ACHN (cell line): ENCODE measurements at regions not wholly inside any gene's neighbourhood (a gene's known extent, or its start where the extent isn't known, plus 50 kb on each side); places are given as distances from the start of the nearest gene placed in this dataset.
A peak's percentile ranks its signal among the peaks of the same experiment; 100 is the strongest.
"Not testable (repeated sequence)": the region's sequence is repeated elsewhere in the genome, so short reads cannot be mapped to it uniquely, and the experiment has no call there.

Experiments
- DNase-seq: peaks from one replicate; pipeline ENCODE4 v3.0.0-alpha.2; 2015
- in situ Hi-C: cut with HindIII; loops from 2 replicates; pipeline ENCODE4 v1.10.0; 2017; ENCODE audit warnings: low sequenced_read_pairs, low pct_ligation_motif_present, low pct_unique_long_range_greater_than_20kb

DNA sequence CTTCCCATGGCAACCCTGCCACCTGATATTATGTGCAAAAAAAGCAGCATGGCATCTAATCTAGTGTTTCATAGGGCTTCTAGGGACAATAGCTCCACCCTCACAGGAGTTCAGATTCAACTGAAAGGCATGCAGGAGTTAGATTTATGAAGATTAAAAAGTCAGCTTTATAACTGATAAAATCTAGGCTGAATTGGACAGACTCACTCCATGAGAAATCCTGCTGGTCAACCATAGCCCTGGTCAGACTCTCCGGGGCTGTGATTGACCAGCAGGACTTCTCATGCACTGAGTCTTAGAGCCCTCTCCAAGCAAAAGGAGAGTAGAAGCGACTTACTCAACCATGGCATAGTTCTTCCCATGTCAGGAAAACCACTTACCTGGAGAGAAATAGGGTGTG lies 345.4 kb downstream of the NEBL start:
- DNase-seq, result no peak
- in situ Hi-C loops, result no loop called here

DNA sequence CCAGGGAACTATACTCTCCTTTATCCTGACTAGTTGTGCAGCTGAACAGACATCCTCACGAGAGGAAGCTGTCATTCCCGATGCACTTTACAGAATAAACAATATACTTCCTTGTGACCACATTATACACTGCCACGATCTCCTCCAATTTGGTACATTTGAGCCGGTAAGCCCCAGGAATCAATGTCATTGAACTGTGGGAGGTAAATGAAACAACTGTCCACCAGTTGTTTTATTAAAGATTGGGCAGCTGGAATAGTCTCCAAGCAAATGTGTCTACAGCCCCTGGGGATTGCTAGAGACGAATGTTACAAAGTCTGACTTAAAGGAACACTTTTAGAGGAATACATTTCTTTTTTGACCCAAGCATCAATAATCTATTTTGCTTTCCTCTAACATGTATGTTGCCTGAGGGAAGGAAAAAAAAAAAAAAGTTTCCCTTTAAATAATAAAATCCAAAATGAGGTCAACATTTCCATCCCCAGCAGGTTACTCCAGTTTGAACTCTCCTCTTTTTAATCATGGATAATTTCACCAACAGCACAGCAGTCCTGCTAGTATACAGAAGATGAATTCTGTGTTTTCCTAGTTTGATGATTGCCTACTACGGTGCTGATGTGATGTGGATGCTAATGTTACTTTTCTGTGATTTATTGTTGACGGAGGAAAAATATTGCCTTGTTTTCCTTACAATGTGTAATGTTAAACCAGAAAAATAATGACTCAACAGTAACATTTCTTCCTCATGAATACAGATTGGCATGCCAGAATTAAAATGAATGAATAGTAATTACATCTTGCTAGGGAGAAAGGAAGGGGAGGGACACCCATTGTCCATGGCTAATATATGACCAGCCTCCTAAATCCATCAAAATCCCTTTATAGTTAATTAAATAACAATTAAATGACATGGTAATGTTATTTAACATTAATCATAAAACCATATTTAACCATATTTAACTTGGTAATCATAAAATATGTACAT lies 360.9 kb downstream of the NEBL start:
- in situ Hi-C loops, result no loop called here
- no peak for DNase-seq

DNA sequence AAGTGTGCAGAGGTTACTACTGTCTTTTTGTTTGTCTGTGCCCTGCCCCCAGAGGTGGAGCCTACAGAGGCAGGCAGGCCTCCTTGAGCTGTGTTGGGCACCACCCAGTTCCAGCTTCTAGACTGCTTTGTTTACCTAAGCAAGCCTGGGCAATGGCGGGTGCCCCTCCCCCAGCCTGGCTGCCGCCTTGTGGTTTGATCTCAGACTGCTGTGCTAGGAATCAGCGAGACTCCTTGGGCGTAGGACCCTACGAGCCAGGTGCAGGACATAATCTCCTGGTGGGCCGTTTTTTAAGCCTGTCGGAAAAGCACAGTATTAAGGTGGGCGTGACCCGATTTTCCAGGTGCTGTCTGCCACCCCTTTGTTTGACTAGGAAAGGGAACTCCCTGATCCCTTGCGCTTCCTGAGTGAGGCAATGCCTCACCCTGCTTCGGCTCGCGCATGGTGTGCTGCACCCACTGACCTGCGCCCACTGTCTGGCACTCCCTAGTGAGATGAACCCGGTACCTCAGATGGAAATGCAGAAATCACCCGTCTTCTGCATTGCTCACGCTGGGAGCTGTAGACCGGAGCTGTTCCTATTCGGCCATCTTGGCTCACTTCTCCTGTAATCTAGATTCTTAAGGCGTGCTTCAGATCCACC lies 365.7 kb downstream of the NEBL start:
- in situ Hi-C loops, DNase-seq: not testable (repeated sequence)

DNA sequence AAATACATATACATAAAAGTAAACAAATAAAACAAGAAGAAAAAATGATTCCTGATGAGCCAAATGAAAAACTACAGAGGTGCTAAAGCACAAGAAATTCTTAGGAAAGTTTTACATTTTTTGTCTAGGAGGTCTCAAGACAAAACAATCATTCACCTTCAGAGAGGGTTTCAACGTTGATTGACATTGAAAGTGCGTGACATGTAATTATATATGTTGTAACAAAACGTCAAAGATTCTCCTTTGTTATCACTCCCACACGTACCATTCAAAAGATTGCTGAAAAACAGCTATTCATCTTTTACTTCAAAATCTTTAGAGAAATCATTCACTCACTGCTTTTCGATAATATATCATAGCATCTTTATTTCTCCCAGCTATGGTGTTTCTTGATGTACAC lies 375.9 kb downstream of the NEBL start:
- no peak for DNase-seq
- in situ Hi-C loops, result no loop called here

DNA sequence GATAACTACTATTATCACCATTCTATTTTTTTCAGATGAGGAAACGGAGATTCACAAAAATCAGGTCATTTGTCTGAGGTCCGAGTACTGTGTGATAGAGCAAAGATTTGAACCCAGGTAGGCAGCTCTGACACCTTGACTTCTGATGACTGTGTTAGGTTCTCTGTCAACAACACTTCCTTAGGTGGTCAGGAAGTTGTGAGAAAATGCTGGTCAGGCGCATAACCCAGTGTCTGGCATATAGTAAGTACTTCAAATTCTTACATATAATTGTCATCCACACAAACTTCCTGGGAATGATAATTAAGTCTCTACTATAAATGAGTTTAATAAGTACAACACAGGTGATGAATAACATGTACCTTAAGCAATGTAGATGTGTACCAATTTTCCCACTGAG lies 381.5 kb downstream of the NEBL start:
- DNase-seq, result no peak
- in situ Hi-C loops, result no loop called here

DNA sequence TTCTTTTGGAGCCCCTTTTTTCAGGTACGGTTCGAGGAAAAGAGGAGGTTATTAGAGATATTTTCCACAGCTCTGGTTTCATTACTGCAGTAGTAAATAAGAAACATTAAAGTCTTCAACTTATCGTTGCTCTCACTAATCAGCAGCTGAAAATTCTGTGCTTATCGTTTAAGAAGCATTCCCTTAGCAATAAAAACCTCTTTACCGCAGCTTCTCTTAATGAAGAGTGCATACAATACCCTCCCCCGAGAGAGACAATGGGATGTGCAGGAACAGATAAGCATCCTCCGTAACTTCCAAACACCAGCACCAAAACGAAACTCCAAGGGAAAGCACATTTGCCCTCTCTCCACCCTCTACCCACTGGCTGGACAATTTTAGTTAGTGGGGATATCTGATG lies 384.5 kb downstream of the NEBL start:
- in situ Hi-C loops, result no loop called here
- DNase-seq, result no peak

DNA sequence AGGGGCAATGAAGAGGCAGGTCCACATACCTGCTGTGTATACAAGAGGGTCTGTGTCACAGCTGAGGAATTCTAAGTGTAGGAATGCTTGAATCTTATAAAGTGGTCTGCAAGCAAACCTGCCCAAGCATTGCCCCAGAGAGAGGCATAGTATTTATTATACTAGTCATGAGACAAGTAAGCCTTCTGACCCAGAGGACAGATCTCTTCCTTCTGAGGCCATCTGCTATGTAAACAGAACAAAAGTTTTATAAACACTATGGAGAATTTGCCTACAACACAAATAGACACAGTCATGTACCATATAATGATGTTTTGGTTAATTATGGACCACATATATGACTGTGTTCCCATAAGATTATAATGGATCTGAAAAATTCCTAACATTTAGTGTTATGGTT lies 388.2 kb downstream of the NEBL start:
- in situ Hi-C loops, result no loop called here
- DNase-seq, result no peak

DNA sequence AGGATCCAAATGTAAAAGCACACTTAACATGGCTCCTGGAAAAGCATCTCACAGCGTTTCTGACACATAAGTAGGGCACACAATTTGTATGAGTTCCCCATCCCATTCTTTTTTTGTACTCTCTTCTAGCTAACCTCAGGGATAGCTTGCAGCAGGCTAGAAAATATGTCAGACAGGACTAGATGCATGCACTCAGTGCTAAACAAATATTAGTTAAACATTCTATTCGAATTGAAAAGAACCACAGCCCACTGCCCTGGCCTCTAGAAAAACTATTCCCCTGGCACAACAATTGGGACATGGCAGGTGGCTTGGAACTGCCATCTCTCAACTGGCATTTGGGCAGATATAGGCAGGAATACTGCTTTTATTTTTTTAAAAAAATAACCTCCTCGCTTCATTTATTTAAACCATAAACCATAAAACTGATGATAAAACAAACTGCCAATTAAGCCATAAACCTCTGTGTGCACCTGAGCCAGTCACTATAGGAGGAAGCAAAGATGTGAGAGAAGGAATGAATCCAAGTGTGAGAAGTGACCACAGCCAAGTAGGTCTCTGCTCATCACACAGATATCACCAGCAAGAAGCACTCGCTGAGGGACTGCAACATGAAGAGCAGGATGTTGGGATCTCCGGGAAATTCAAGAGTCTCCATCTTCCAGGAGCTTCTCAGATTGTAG lies 394.1 kb downstream of the NEBL start:
- DNase-seq, result no peak
- in situ Hi-C loops, result no loop called here

DNA sequence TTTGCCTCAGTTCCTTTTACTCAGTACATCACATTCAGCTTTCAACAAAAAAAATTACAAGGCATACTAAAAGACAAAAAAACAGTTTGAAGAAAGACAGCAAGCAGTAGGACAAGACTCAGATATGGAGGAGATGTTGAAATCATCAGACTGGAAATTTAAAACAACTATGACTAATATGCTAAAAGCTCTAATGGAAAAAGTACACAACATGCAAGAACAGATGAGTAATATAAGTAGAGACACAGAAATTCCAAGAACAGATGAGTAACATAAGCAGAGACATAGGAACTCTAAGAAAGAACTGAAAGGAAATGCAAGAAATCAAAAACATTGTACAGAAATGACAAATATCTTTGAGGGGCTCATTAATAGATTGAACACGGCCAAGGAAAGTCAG lies 402.6 kb downstream of the NEBL start:
- no peak for DNase-seq
- in situ Hi-C loops, result no loop called here

DNA sequence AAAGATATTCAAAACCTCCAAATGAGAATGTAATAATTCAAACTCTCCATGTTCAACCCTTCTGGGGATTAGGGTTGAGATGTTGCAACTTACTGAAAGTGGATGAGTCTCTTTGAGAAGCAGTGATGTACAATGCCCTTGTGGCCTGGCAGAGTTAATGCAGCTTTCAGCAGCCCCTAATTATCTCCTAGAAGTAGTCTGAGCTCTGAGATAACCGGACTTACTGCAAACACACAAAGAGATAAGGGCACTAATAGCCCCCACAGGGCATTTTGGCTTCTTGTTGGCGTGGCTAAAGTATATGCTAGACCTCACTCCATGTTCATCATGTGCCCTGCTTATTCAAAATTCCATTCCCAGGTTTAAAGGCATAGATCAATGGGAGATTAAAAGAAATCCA lies 404.7 kb downstream of the NEBL start:
- no peak for DNase-seq
- in situ Hi-C loops, result no loop called here

DNA sequence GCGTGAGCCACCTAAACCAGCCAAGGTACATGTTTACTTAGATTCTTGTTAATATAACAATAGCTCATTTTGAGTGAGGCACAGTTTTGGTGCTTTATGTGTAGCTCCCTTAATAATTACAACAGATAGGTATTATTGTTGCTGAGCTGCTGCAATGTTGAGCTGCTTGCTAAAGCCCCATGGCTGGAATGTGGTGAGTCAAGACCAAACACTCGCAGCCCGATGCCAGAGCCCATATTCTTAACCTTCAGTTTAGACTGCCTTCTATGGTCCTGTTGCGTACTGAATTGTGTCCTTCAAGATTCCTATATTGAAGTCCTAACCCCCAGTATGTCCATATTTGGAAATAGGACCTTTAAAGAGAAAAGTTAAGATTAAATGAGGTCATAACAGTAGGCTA lies 407.1 kb downstream of the NEBL start:
- no peak for DNase-seq
- in situ Hi-C loops, result no loop called here

DNA sequence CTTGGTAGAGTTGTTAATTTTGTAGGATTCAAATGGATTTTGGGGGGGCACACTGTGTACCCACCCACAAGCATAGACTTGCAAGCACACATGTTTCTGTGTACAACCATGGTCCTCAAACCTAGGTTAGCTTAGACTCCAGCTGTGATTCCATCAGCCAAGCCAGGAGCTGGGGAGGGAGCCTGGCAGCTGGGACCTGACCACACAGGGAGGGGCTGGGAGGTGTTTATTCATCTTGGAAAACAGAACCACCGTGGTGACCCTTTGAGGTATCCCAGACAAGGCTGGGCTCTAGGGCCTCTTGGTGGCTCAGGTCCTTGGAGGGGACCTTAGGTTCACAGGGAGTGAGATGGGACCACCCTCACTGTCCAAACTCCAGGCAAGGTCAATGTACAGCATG lies 410.3 kb downstream of the NEBL start:
- no peak for DNase-seq
- in situ Hi-C loops, result no loop called here

DNA sequence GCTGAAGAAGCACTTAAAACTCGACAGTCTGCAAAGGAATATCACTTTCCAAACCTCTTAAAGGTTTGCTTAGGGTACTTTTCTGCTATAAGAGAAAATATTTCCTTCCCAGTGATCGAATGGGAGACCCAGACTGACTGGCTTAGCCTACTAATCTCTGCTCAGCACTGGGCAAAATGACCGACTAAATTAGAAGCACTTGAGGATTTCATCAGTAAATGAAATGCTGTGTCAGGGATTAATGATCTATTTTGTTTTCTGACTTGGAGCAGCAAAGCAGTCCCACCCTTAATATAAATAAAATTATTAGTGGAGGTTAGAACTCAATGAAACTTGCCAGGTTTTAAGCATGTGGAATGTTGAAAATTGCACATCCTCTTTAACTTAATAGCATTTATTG lies 411.6 kb downstream of the NEBL start:
- no peak for DNase-seq
- in situ Hi-C loops, result no loop called here

DNA sequence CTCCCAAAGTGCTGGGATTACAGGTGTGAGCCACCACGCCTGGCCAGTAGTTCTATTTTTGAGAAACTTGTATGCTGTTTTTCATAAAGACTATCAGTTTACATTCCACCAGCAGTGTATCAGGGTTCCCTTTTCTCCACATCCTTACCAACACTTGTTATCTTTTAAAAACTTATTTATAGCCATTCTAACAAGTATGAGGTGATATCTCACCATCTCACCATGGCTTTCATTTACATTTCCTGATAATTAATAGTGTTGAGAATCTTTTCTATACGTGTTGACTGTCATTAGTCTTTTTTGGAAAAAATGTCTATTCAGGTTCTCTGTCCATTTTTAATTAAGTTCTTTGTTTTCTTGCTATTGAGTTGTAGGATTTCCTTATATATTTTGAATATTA lies 416.1 kb downstream of the NEBL start:
- in situ Hi-C loops, result no loop called here
- no peak for DNase-seq

DNA sequence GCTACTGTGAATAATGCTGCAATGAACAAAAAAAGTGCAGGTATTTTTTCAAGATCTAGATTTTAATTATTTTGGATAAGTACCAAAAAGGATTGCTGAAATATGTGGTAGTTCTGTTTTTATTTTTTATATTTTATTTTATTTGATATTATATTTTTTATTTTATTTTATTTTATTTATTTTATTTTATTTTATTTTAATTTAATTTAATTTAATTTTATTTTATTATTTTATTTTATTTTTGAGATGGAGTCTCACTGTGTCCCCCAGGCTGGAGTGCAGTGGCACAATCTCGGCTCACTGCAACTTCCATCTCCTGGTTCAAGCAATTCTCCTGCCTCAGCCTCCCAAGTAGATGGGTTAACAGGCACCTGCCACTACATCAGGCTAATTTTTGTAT lies 416.5 kb downstream of the NEBL start:
- DNase-seq, in situ Hi-C loops: not testable (repeated sequence)

DNA sequence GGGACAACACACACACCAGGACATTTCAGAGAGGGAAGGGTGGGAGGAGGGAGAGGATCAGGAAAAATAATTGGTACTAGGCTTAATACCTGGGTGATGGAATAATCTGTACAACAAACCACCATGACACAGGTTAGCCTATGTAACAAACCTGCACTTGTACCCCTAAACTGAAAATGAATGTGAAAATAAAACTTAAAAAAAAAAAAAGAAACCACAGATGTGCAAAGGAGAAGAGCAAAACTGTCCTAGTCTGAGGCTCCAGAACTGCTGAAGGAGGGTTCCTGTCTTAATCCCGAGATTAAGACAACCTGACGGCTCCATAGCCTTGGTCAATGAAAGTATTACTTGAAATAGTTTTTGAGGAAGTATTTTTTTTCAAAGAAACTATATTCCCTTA lies 423.0 kb downstream of the NEBL start:
- no peak for DNase-seq
- in situ Hi-C loops, result no loop called here

DNA sequence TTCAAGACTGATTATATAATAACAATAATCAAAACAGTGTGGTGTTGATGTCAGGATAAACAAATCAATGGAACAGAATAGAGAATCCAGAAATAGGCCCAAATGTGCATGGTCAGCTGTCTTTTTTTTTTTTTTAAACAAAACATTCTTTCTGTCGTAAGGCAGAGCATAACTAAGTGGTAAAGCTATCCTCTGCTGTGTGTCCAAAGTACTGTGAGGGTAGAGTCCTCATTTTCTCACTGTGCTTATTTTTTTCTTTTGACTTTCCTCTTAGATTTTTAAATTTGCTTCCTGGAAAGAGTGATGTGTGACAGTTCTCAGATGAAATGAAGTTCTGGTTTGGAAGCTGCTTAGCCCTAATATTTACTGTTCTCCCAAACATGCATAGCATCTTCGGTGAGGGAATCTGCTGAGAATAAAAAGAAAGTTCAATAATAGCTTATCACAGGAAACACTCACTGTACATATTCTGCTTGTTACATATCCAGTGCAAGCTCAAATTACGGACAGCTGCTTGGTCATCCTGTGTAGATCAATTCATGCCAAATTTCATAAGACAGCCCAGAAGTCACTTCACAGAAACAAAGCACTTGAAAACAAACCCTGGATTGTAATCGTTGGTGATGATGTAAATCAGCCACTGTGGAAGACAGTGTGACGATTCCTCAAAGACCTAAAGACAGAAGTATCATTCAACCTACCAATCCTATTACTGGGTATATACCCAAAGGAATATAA lies 423.9 kb downstream of the NEBL start:
- DNase-seq, result no peak
- in situ Hi-C loops, result no loop called here

DNA sequence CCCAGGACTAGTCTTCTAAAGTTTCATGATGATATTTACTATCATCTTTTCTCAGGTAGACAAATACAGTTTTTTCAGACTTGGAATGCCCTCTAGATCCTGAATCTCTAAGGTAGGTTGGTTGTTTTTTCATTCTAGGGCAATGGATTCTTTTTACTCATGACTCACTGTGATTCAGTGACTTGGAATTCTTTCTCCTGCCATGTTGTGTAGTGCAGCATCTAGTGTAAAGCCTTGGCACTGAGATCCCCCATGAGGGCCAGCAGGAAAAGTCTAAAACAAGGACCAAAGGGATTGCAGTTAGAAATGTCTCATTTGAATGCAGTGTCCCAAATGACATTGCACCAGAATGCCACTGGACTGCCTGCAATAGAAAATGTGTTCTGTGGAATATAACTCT lies 430.4 kb downstream of the NEBL start:
- in situ Hi-C loops, result no loop called here
- DNase-seq, result peak; percentile 59

DNA sequence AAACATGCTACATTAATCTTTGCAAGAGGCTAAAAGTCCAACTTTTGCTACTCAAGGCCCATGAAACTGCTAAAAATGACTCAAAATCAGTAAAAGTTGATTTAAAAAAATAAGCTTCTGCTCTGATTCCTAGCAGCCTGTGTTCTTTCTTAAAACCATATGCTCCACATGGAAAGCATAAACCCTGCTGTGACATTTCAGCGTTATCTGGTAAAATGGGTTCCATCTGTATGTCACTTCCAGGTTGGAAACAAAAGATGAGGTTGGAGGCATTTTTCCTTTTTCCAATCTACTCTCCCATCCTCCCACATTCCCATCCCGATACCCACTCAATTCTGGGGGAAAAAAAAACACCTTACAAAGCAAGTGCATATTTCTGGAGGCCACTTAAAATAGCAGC lies 439.5 kb downstream of the NEBL start:
- in situ Hi-C loops, result no loop called here
- no peak for DNase-seq
